ENCODE measurements at regions not wholly inside any gene's neighbourhood (a gene's known extent, or its start where the extent isn't known, plus 50 kb on each side); places are given as distances from the start of the nearest gene placed in this dataset.

- H3K4me1 ChIP-seq = no peaks in the 10 kb centered on the region
- 44 to 57% methylated on average over 2 of the region's 2 CpGs for WGBS, 2 donors
- no peak for DNase-seq
- intact Hi-C loops (cut with DNase I) = no loop called here
- TF ChIP-seq CTCF (IDR thresholded peaks at IDR 0.05) = no peak
- FAIRE-seq = no peak
- no peak for ATAC-seq
- no peaks in the 10 kb centered on the region for H3K36me3 ChIP-seq
- no peaks in the 10 kb centered on the region for H3K9me3 ChIP-seq
- H3K4me3 ChIP-seq = no peak overlapping the region
- H3K27me3 ChIP-seq = no peaks in the 10 kb centered on the region
- no peak overlapping the region for H3K27ac ChIP-seq
These were observed 400.0 kb upstream of the HTR1E start for GRCh38 chr6:86537292-86537861.

DNA sequence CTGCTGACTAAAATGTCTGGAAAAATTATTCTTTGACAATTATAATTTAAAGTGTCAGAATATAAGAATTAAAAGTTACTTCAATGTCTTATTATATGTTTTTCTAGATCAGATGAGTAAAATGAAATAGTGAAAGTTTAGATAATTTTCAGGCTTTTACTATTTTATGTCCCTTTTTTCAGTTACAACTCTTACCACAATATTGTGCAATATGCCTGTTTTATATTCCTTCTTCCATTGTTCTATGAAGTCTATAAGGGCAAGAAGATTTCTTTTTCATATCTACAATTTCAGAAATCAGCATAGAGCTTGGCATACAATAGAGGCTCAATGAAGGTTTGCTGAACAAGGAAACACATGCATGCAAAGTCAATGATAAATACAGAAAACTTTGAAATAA lies 401.2 kb upstream of the HTR1E start:
- DNase-seq = no peak
- no peaks in the 10 kb centered on the region for H3K27me3 ChIP-seq
- no peak overlapping the region for H3K27ac ChIP-seq
- no peaks in the 10 kb centered on the region for H3K4me1 ChIP-seq
- no peak for FAIRE-seq
- H3K9me3 ChIP-seq = no peaks in the 10 kb centered on the region
- no peak for ATAC-seq
- TF ChIP-seq CTCF (IDR thresholded peaks at IDR 0.05) = no peak
- no peak overlapping the region for H3K4me3 ChIP-seq
- no peaks in the 10 kb centered on the region for H3K36me3 ChIP-seq
- intact Hi-C loops (cut with DNase I) = no loop called here

DNA sequence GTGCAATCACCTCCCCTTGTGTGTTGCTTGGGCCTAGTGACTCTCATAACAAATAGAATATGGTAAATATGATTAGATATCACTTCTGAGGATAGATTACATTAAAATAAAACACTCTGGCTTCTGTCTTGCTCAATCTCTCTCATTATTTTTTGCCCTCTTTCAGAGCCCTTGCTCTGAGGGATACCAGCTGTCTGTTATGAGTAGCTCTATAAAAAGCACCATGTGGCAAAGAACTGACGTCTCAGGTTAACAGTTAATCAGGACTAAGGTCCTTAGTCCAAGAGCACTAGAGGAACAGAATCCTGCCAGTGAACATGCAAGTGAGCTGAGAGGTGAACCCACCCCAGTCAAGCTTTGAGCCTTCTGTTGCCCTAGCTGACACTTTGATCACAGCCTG lies 402.2 kb upstream of the HTR1E start:
- intact Hi-C loops (cut with DNase I) = no loop called here
- peak in 2 of 4 donors; percentile 18 to 29 for ATAC-seq
- H3K4me1 ChIP-seq = no peaks in the 10 kb centered on the region
- FAIRE-seq = no peak
- H3K9me3 ChIP-seq = no peaks in the 10 kb centered on the region
- no peak for TF ChIP-seq CTCF (IDR thresholded peaks at IDR 0.05)
- WGBS, 2 donors = 4 to 7% methylated on average over 1 of the region's 1 CpG
- no peak overlapping the region for H3K27ac ChIP-seq
- H3K4me3 ChIP-seq = no peak overlapping the region
- H3K27me3 ChIP-seq = no peaks in the 10 kb centered on the region
- H3K36me3 ChIP-seq = no peaks in the 10 kb centered on the region
- no peak for DNase-seq

DNA sequence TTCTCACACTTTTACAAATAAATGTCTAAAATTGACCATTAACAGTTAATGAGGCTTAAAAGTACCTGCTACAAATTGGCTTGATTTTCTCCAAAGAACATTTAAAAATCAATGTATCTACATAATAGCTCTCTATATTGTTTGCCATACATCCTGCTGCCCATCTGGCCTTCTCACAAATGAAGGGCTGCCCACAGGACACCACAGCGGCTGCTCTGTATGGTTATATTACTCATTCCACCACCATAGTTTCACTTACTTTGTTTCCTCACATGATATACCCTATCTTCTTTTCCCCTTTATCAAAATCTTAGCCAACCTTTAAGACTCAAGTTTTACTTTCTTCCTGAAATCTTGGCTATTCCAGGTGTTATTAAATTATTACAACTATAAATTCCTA lies 407.7 kb upstream of the HTR1E start:
- WGBS, 2 donors = 85 to 88% methylated on average over 1 of the region's 1 CpG
- DNase-seq (no peak), FAIRE-seq (no peak), ATAC-seq (no peak)
- Histone ChIP-seq H3K9me3 (no peaks in the 10 kb centered on the region), H3K4me1 (no peaks in the 10 kb centered on the region), H3K4me3 (no peak overlapping the region), H3K27ac (no peak overlapping the region), H3K27me3 (no peaks in the 10 kb centered on the region), H3K36me3 (no peaks in the 10 kb centered on the region)
- intact Hi-C loops (cut with DNase I) = no loop called here
- TF ChIP-seq CTCF (IDR thresholded peaks at IDR 0.05) = no peak

DNA sequence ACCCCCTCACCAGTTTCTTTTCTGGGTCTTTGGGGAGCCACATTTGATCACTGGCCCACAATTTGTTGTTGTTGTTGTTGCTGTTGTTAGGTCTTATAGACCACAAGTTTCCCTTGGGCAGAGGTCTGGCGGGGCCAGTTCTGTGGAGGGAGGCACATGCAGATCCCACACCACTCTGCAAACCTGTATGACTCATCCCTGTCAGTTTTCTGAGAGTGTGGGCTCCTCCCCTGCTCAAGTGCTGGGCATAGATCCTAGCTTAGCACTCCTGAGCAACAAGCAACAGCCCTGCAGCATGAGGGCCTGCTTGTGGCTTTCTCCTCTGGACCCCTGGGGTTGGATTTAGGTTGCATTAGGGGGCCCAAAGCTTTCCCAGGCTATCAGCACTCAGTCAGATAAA lies 411.1 kb upstream of the HTR1E start:
- FAIRE-seq = no peak
- H3K4me3 ChIP-seq = no peak overlapping the region
- H3K27ac ChIP-seq = no peak overlapping the region
- no peaks in the 10 kb centered on the region for H3K4me1 ChIP-seq
- no peak for TF ChIP-seq CTCF (IDR thresholded peaks at IDR 0.05)
- no peak for ATAC-seq
- WGBS, 2 donors = 0% methylated on average over 1 of the region's 1 CpG
- no peaks in the 10 kb centered on the region for H3K36me3 ChIP-seq
- no peak for DNase-seq
- H3K9me3 ChIP-seq = no peaks in the 10 kb centered on the region
- intact Hi-C loops (cut with DNase I) = no loop called here
- no peaks in the 10 kb centered on the region for H3K27me3 ChIP-seq
